ENCODE measurements at regions not wholly inside any gene's neighbourhood (a gene's known extent, or its start where the extent isn't known, plus 50 kb on each side); places are given as distances from the start of the nearest gene placed in this dataset.
"Not testable (repeated sequence)": the region's sequence is repeated elsewhere in the genome, so short reads cannot be mapped to it uniquely, and the experiment has no call there.

- DNase-seq = no peak
These were observed 664.9 kb upstream of the CITED2 start for GRCh38 chr6:140039364-140039763.

GRCh38 chr6:140036196-140036595, 661.7 kb upstream of the CITED2 start:
- DNase-seq = no peak

GRCh38 chr6:140032189-140032588, 657.7 kb upstream of the CITED2 start:
- DNase-seq = no peak

GRCh38 chr6:140029551-140029950, 655.1 kb upstream of the CITED2 start:
- no peak for DNase-seq

- no peak for DNase-seq
These were observed 652.8 kb upstream of the CITED2 start for GRCh38 chr6:140027219-140027618.

- DNase-seq = no peak
These were observed 652.1 kb upstream of the CITED2 start for GRCh38 chr6:140026546-140026945.

- DNase-seq = no peak
These were observed 650.7 kb upstream of the CITED2 start for GRCh38 chr6:140025171-140025570.

- DNase-seq = no peak
These were observed 645.9 kb upstream of the CITED2 start for GRCh38 chr6:140020207-140020791.

GRCh38 chr6:140018588-140018987, 644.1 kb upstream of the CITED2 start:
- DNase-seq = no peak

GRCh38 chr6:140017470-140017869, 643.0 kb upstream of the CITED2 start:
- DNase-seq = no peak

- no peak for DNase-seq
These were observed 637.7 kb upstream of the CITED2 start for GRCh38 chr6:140012150-140012549.

GRCh38 chr6:140011537-140011936, 637.1 kb upstream of the CITED2 start:
- DNase-seq = no peak

- DNase-seq = no peak
These were observed 634.8 kb upstream of the CITED2 start for GRCh38 chr6:140009286-140009685.

GRCh38 chr6:140007525-140007924, 633.1 kb upstream of the CITED2 start:
- no peak for DNase-seq

- DNase-seq = no peak
These were observed 628.8 kb upstream of the CITED2 start for GRCh38 chr6:140003217-140003616.

- DNase-seq = no peak
These were observed 628.1 kb upstream of the CITED2 start for GRCh38 chr6:140002396-140003022.

GRCh38 chr6:140001821-140002341, 627.4 kb upstream of the CITED2 start:
- DNase-seq = no peak

- DNase-seq = no peak
These were observed 626.6 kb upstream of the CITED2 start for GRCh38 chr6:140001005-140001404.

GRCh38 chr6:139999661-140000060, 625.2 kb upstream of the CITED2 start:
- DNase-seq = not testable (repeated sequence)

- not testable (repeated sequence) for DNase-seq
These were observed 624.0 kb upstream of the CITED2 start for GRCh38 chr6:139998478-139998877.

GRCh38 chr6:139996253-139996834, 621.9 kb upstream of the CITED2 start:
- DNase-seq = no peak

GRCh38 chr6:139994998-139995397, 620.5 kb upstream of the CITED2 start:
- no peak for DNase-seq

- no peak for DNase-seq
These were observed 616.5 kb upstream of the CITED2 start for GRCh38 chr6:139990856-139991465.
